ENCODE measurements at regions not wholly inside any gene's neighbourhood (a gene's known extent, or its start where the extent isn't known, plus 50 kb on each side); places are given as distances from the start of the nearest gene placed in this dataset.

DNA sequence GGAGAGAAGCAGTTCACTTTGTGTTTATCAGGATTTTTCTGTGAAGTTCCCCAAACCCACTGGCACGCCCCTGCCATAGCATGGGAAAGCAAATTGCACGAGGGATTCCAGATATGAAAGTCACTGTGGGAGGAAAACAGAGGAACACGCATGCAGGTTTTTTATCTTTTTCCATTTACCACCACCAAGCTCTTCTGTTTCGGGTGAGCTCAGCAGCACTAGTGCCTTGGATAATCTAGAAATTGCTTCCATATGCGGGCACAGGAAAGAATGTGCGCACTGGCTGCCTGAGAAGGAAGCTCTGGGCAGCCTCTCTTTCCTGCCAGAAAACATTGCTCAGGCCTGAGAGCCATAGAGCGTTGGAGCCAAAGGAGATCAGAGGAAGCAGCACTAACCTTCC, 65.9 kb upstream of the WIPF1 start:
- TF ChIP-seq CTCF (IDR thresholded peaks at IDR 0.05) (no peak), POLR2AphosphoS5 (IDR thresholded peaks at IDR 0.05) (no peak), POLR2A (IDR thresholded peaks at IDR 0.05) (no peak)

Measured in prostate gland (tissue), 2 donors.